ENCODE measurements at regions not wholly inside any gene's neighbourhood (a gene's known extent, or its start where the extent isn't known, plus 50 kb on each side); places are given as distances from the start of the nearest gene placed in this dataset.

GRCh38 chr3:153337369-153337768 lies 175.3 kb downstream of the RAP2B start:
- TF ChIP-seq YY1 (IDR thresholded peaks at IDR 0.05; ENCODE audit: low read depth, low read length) (no peak), FOS (IDR thresholded peaks at IDR 0.05; ENCODE audit: borderline replicate concordance, extremely low read depth, insufficient read length) (no peak), ATF2 (IDR thresholded peaks at IDR 0.05; ENCODE audit: low read length) (no peak), ZNF687 (IDR thresholded peaks at IDR 0.05) (no peak), CHD4 (IDR thresholded peaks at IDR 0.05) (no peak), SREBF2 (IDR thresholded peaks at IDR 0.05; ENCODE audit: low read length) (no peak)
- Histone ChIP-seq H3K27ac (ENCODE audit: control insufficient read depth, insufficient read depth) (no peak overlapping the region), H3K9ac (ENCODE audit: control insufficient read depth, insufficient read depth, low read length) (no peak overlapping the region), H3K36me3 (ENCODE audit: control insufficient read depth in 2 of 2, insufficient read depth in 2 of 2, low read length in 1 of 2) (no peaks in the 10 kb centered on the region), H4K20me1 (ENCODE audit: control insufficient read depth, insufficient read depth) (no peaks in the 10 kb centered on the region), H3K4me1 (ENCODE audit: control insufficient read depth, insufficient read depth, low read length) (no peaks in the 10 kb centered on the region), H2AFZ (ENCODE audit: control insufficient read depth, low read depth, low read length) (no peak overlapping the region), H3K79me2 (ENCODE audit: control insufficient read depth, insufficient read depth, low read length) (no peaks in the 10 kb centered on the region), H3K27me3 (replicated peaks in 1 of 2; ENCODE audit: control insufficient read depth in 2 of 2, insufficient read depth in 2 of 2, low read length in 1 of 2) (no peaks in the 10 kb centered on the region), H3K4me3 (no peak overlapping the region), H3K4me2 (ENCODE audit: control insufficient read depth, insufficient read depth) (no peak overlapping the region), H3K9me3 (replicated peaks; ENCODE audit: control insufficient read depth, insufficient read depth, low read length) (no peaks in the 10 kb centered on the region)
- SMC1A ChIA-PET (ENCODE audit: uncharacterized antibody, unreplicated experiment) = no interaction called here
- POLR2A ChIA-PET = no interaction called here
- BruUV-seq (replicated peaks) = no TSS peak
- in situ Hi-C loops (cut with MboI) (no loop called here), intact Hi-C loops (cut with micrococcal nuclease; ENCODE audit: unreplicated experiment) (no loop called here)
- ATAC-seq (no peak), DNase-seq (ENCODE audit: low read depth, low spot score) (no peak), FAIRE-seq (no peak)
- RAD21 ChIA-PET (ENCODE audit: unreplicated experiment) = no interaction called here
- CTCF ChIA-PET = no interaction called here
- 0% methylated on average over 3 of the region's 3 CpGs for WGBS (ENCODE audit: insufficient coverage, insufficient replicate concordance, low lambda C conversion rate, missing lambda C conversion rate)

All from GM12878 (cell line).